Kasumi-1 (cell line): ENCODE measurements at regions not wholly inside any gene's neighbourhood (a gene's known extent, or its start where the extent isn't known, plus 50 kb on each side); places are given as distances from the start of the nearest gene placed in this dataset.
A peak's percentile ranks its signal among the peaks of the same experiment; 100 is the strongest.
"Not testable (repeated sequence)": the region's sequence is repeated elsewhere in the genome, so short reads cannot be mapped to it uniquely, and the experiment has no call there.

ENCODE experiments used
- DNase-seq, 2 experiments: peaks; one replicate each; lab custom pipeline; 2025; lab: John Stamatoyannopoulos, UW

DNA sequence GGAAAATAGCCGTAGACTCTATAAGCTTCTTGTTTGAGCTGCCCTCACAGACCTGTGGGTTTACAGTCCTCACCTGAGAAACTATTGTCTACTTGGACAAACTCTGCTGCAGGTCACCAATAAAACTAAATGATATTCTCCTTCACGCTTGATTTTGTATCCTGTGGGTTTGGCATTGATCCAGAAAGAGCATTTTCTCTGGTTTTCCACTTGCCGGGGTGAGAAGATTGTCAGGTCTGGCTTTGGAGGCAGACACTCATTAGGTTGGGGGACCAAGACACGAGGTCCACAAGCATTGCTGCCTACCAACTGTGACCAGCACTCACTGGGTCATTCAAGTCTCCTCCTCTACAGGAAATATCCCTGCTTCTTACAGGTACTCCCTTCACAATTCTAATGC is 68.5 kb downstream of the CDC14C start:
- no peak for DNase-seq

DNA sequence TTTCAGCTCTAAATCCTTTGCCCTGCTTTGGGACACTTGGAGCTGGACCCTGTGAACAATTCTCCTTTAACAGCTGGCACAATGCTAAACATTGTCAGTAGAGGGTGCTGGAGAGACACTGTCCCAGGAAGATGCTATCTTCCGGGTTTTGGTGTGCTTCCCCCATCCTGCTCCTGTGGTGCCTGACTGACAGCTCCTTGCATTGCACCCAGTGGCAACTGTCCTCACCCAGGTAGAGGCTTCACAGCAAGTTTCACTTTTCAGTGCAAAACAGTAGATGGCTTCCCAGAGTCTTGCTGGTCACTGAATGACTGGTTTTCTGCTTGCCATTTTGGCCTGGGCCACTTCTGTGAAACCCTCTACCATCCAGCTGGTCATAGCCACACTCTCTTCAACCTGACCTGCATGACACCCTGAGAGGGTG is 77.3 kb downstream of the CDC14C start:
- peak; percentile 82 to 84 for DNase-seq

DNA sequence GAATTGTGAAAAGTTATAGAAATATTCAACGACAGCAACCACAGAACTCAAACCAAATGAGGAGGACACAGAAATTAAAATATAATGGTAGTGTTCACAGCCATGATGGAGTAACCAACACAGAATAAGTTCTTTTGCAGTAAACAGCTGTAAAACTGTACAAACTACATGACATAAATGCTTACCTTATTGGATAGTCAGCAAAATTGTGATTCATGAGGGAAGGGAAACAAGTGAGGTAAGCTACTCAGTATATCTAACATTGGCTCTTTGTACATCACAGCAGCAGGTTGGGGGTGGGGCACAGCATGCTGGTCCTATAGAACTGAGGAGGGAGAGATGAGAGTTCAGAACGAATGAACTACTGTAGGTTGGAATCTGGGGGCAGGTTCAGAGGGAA is 86.4 kb downstream of the CDC14C start:
- no peak for DNase-seq

DNA sequence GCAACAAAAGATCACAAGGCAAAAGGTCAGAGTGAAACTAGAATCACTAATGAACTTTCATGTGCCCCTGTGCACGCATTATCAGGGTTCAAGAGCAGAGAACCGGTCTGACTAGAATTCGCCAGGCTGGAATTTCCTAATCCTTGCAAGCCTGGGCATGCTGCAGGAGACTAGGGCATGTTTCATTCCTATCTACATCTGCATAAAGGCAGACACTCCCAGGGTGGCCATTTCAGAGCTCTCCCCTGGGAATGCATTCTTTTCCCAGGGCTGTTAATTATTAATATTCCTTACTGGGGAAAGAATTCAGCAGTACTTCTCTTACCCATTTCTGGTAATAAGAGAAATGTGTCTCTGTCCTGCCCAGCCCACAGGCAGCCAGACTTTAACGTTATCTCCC is 90.5 kb downstream of the CDC14C start:
- DNase-seq = no peak

DNA sequence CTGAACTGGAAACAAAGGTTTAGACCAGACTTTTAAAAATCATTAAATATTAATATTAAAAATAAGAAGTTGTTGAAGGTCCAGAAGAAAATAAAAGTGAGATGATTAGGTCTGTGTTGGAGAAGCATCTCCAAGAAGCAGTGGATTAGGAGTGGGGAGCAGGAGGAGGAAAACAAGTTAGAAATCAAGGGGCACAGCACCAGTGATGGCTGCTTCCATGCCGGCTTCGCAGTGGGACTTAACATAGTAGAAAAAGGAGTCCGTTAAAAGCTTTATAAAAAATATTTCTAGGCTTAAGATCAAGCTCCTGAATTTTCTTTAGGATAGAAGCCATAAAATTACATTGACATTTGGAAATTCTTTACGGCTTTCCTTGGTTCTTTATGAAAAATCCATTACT is 95.8 kb downstream of the CDC14C start:
- DNase-seq = no peak

DNA sequence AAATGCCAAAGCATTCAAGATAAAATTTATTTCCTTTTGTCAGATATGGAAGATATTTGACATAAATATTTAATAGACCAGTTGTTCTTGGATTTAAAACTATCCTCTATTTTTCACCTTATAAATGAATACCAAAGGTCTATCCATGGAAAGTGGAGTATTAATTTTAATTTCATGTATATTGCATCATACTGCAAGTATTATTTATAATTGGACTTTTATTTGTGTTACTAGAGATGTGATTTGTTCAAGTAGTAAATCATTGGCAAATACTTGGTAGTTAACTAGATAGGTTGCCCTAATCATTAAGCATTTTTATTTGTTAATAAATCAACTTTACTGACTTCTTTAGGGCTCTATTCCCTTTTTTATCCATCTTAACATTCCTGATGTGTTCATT is 98.1 kb downstream of the CDC14C start:
- no peak for DNase-seq

DNA sequence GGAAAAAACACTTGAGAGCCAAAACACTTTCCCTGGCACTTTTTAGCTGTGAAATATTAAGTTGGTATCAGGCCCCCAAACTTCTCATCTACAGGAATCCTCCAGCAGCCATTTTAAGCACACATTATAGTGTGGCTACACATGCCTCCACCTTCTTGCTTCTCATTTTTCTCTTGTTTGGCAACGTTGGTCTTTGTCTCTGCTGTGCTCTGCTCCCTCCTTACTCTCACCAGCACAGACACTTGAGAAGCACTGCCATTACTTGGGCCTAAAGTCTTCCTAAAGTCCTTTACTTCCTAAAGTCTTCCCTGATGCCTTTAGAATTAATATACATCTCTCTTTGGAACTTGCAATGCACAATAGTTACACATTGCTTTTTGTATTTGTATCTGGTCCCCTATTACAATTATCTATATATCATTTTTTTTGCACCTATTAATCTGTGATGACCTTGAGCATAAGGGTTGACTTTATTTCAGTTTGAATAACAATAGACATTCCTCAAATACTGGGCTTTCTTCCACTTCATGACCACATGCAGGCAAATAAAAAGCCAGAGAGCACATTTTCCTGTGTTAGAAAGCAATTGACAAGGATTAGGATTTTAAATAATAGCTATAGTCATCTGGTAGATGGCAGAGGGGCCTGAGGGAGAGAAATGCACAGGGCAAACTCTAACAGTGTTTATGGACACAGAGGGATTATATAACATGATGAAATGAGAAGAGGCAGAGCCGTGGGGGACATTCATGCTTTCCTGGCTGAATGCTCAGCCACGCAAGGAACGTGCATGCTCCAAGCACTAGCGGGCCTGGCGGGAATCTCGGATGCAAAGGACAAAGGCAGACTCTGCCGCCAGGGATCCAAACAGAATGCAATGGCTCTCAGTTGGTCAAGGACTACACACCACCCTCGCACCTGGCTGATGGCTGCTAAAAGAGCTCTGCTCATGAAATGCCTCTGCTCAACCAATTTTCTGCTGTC is 99.3 kb downstream of the CDC14C start:
- no peak for DNase-seq

DNA sequence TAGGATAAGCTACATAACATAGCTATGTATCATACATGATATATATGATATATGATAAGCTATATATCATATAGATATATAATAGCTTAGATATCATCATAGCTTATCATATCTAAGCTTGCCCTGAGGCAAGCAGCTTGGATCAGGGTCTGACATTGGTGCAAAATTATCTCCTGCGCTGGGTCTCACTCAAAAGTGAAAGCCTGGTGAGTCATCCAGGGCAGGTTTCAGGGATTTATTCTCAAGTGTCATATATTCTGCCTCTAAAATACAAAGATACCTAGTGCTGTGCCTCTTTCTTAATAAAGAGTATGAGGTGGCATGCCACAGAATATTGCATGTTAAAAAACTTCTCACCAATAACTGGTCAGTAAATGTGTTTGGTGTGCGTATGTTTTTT is 105.9 kb downstream of the CDC14C start:
- no peak for DNase-seq

DNA sequence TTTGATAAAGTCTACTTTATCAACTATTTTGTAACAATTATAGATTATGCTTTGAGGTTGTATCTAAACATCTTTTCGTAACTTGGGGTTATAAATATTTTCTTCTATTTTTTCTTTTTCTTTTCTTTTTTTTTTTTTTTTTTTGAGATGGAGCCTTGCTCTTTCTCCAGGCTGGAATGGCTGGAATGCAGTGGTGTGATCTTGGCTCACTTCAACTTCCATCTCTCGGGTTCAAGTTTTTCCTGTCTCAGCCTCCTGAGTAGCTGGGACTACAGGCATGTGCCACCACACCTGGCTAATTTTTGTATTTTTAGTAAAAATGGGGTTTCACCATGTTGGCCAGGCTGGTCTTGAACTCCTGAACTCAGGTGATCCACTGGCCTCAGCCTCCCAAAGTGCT is 108.8 kb downstream of the CDC14C start:
- not testable (repeated sequence) for DNase-seq

DNA sequence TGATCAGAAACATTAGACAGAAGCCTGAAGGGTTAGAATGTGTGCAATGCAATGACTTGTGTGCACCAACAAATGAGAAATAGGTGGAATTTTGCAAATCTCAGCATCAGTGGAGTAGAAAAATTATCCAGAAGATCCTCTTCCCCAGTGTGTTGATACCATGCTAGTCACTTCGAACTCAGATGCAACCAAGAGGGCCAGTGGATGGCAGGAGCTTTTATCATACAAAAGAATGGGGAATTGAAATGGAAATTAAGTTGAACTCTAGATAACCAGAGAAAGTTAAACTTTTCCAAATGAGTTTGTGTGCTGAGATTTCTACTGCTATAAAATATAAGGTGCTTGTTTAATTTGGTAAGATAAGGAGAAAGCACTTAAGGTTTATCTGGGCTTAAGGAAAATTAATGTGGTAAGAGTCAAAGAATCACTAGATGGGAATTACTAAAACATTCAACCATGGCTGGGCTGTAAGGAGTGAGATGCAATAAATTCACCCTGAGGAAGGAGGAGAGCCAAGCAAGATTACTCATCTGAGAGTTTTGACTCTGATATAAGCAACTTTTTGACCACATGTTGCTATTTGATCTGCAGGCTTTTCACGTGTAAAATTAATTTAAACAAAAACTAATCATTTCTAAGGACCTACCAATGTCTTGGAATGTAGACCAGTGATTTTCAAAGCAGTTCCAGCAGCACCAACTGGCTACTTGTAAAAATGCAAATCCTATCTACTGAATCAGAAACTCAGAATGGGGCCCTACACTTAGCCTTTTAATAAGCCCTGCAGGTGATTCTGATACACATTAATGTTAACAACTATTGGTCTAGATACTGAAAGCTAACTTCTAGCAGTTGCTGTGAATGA is 113.2 kb downstream of the CDC14C start:
- no peak for DNase-seq

DNA sequence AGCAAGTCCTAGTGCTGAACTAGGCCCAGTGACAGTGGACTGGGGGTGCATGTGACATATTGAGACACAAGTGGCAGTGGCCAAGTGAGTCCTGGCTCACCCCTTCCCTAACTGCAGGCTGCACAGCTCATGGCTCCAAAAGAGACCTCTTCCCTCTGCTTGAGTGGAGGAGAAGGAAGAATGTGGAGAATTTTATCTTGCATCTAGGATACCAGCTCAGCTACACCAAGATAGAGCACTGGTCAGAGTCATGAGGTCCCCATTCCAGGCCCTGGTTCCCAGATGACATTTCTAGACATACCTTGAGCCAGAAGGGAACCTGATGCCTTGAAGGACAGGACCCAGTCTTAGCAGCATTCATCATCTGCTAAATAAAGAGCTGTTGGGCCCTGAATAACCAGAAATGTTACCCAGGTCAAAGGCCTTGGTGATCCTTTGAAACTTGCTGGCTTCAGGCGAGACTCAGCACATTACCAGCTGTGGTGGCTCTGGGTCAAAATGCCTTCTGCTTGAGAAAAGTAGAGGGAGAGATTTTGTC is 114.5 kb downstream of the CDC14C start:
- no peak for DNase-seq

DNA sequence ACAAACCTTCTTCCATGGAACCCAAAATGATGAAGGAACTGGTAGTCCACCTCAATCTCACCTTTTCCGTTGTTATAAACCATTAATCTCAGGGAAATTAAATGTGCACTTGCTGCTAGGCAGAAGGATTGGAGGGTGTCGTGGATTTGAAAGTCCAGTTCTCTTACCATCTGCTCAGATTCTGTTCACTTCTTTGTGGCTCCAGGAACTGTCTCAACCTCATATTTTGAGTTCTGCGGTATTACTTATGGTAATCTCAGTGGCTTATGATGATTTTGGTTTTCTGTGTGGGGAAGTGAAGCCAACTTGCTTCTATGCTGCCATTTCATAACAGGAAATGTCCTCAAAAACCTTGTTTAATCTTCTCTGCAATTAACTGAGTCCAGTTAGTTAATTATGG is 136.4 kb downstream of the CDC14C start:
- no peak for DNase-seq

DNA sequence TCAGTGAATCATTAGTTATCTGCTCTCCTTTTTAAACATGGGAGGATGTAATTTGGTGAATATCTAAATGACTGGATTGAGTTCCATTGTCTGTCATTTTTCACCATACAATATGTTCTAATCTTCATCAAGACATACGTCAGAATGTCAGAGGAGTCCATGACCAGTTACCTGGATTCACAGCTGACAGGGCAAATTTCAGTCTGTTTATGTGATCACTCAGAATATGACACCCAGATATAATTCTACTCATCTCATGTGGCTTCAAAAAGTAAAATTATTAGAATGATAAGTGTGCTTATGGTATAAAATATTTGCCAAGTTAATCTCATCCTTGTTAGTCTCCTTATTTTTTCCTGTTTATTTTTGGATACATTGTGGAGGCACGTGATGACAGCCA is 150.2 kb downstream of the CDC14C start:
- no peak for DNase-seq

DNA sequence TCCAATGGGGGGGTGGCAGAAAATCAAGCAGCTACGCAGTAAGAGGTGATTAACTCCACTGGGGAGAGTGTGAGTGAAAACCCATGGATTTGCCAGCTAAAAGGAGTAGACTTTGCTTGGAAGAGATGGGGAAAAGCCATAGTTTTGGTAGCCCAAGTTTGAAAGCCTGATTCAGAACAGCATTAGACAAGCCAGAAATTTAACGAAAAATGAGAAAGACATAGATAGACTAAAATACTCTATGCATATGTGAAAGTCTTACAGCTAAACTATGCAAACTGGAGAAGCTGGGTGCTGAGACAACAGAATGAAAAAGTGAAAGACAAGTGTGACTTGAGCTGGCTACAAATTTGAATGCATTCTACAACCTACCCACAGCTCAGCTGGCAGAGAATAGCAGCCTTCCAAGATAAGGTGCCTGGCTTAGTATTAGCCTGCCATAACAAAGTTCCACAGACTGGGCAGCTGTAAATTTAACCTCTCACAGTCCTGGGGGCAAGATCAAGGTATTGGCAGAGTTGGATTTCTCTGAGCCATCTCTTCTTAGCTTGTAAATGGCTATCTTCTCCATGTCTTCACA is 156.6 kb downstream of the CDC14C start:
- DNase-seq = no peak

DNA sequence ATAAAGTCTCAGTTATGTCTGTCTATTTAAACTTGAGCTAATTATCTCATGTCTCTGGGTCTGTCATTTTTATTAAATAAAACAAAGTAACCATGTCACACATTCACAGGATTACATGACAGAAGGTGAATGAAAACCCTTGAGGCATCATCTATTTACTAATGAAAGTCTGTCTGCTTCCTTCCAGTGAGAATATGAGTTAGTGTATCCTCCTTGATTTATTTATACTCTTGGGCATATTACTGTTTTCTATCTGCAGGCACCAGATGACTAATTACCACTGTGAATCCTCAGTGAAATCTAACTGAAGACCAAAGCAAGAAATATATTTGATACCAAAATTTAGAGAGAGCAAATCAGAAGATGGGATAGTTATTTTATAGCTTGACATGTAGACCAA is 163.7 kb downstream of the CDC14C start:
- no peak for DNase-seq

DNA sequence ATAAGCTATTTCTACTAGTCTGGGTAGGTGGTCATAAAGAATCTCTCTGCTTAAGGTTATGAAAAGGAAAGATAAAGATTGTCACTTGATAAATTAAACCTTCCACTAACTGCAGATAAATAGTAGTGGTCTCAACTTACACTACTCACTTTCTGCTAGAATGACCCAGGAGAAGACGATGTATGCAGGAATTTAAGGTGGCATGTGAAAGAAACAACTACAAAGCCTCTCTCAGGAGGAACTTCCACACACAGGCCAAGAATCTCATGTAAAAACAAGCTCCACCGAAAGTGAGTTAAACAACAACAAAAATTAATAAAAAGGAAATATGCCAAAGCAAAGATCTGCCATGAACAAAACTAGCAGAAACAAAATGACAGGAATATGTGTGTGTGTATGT is 165.4 kb downstream of the CDC14C start:
- no peak for DNase-seq

DNA sequence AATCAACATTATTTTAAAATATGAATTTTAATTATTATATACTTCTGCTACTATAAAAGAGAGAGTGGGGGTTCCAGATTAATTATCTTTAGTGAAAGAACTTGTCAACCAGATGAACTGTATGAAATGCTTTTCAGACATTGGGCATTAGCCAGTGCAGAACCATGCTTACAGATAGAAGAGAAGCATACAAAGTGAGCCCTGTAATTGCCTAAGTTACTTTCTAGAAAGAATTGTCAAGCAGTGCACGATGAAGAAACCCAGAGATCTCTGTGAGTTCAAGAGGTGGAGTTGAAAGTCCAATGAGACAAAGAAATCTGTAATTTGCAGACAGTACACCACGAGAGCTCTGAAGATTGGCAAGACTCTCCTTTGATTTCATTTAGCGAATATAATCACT is 166.7 kb downstream of the CDC14C start:
- DNase-seq = no peak

DNA sequence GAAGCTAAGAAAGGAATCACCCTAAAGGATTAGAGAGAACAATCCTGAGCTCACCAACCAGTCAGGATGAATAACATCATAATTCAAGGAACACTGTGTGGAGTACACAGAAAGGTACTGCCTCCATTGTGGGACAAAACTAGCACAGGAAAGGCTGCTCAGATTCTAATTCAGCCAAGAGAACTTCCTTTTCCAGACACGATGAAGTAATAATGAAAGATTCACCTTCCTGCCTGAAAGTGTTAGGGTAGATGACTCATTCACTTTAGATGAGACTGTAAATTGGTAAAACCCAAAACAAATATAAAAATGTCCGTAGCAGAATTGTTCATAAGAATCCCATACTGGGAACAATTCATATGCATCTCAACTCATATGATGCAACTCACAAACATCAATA is 167.2 kb downstream of the CDC14C start:
- DNase-seq = no peak

DNA sequence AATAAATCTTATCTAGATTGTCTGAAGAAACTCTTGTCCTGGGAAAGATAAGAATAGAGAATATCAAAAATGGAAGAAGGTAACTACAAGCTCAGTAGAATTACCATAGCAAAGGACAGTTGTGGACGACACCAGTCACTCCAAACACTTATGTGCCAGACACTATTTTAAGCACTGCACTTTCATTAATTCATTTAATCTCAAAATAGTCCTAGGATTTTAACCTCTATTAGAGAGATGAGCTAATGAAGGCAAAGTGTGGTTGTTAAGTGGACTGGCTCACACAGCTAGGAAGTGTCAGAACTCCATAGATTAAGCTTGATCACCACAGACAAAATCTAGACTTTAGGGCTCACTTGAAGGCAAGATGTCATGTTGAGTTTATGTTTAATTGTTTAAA is 168.9 kb downstream of the CDC14C start:
- DNase-seq = no peak

DNA sequence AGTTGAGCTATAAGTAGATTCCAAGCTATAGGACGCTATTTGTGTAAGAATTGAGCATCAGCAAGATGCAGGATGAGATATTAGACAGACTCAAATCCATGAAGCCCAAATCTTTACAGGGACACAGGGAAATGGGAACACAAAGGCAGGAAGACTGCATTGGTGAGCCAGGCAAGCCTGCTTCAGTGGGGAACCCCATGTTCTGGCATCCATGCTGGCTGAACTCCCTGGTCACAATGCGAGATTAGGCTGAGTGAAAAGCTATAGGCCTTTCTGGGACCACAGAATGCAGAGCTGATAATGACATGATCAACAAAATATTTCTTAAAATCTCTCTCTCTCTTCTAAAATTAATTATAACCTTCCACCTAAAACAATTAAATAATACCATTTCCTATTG is 170.5 kb downstream of the CDC14C start:
- DNase-seq = no peak

DNA sequence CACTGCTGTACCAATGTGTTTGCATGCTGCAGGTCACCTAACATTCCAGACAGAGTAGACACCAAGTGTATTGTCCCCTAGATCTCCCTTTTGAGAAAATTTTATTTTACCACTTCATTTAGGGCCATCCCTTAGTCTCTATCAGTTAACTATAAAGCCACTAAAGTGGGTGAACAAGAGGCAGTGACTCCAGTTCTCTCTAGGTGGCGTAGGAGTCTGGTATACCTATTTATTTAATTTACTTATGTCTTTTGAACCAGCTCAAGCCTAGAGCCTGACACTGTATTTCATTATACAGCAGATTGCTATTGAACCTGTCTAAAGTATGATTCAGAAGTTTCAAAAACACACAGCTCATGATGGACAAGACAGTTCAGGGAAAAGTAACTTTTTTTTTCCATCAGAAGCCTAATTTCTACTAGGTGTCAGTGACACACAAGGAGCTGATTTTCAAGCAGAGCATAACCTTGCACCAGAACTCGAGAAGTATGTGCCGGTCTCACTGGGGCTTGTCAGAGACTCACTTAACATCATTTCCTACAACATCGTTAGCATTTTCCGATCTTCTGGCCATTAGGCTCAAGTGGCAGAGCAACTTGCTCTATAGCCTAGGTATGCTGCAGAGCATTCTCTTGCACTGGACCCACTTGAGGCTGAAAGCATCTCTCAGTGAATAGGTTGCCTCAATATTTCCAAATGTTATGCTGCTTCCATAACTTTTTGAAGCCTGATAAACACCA is 175.4 kb downstream of the CDC14C start:
- DNase-seq = no peak
